Stimulated activated CD4-positive, alpha-beta T cell treated with anti-CD3 and anti-CD28 coated beads, Interleukin-2, amount 100 ng/mL, for 48 hours (primary cell): ENCODE measurements at regions not wholly inside any gene's neighbourhood (a gene's known extent, or its start where the extent isn't known, plus 50 kb on each side); places are given as distances from the start of the nearest gene placed in this dataset.

Experiments used
- DNase-seq, 2 donors: peaks; one replicate each; pipeline ENCODE4 v3.0.0-alpha.2; 2020

DNA sequence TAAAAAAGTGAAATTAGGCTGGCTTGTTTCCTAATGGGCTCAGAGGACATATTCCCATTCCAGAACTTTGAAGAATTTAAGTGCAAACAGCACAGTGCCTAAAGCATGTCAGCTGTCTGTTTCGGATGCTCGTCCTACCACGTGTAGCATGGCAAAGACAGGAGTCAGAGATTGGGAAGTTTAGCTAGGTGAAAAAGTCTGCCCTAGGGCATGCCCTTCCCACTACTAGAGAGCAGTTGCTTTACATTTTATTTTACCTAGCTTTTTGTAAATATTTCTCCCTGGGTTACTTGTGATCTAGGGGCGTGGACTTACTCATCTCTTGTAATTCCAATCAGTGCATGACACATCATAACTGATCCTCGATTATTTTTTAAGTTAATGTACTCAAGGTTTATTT, 111.1 kb downstream of the LMO4 start:
- no peak for DNase-seq

DNA sequence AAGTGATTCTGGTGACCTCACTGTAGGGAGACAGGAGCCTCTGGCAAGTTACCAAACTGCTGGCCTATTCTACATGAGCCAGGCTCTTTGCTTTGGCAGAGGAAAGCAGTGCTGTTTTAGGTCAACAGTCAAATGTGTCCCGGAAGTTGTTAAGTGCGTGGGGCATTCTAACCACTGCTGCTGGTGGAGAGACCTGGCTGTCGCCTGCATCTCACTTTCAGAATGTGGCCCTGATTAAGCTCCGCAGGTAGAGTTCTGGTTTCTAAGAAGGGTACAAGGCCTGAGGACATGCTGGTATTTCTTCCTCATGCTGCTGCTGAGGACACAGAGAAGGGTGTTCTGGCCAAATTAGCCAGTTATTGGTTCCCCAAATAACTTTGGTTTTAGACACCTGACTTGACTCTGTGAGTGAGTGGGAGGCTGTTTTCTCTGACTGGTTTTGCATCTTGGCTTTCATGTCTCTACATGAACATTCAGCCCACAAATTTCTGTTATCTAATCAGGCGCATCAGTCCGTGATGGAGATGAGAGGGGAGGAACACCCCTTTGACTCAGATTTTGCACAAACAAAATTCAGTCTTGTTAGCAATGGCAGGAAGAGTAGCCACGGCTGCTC, 120.8 kb downstream of the LMO4 start:
- peak; percentile 5 to 18 for DNase-seq

DNA sequence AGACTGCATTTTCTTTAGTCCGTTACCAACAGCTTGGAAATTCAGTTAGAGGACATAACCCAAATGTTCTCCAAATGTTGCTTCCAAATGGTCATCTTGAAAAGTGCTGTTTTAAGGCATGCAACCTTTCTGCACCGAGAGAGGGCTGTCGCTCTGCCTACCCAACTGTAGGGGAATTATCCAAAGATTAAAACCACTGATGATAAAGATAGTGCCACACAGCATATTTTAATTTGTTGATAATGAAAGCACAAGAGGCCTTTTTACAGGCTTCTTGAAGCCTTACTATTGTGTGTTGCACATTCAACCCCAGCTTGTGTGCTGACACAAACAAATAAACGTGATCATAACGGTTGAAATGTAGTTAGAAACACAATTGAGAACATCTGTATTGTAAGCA, 121.5 kb downstream of the LMO4 start:
- no peak for DNase-seq

DNA sequence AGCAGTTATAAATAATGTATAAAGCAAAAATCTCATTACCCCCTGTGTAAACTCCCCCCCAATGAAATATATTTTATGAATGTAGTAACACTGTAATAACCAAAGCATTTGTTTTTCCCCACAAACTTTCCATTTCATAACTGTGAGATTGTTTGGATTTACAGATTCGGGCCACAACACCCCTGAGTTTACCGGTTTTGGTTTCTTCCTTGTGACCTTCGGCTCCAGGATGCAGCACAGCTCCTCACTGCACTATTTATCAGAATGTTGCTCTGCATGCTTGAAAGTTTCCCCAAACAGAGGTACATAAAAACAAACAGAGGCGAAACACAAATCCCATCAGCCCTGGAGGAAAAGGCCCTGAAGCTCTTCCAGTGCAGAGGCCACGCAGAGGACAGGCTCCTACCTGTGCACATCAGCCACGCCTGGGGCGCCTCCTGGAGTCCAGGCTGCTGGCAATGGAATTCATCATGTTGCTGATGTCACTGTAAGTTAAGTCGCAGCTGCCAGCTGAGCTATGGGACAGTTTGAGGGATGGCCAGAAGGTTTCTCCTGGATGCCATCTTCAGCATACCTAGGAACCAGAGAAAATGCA, 122.0 kb downstream of the LMO4 start:
- DNase-seq = no peak

DNA sequence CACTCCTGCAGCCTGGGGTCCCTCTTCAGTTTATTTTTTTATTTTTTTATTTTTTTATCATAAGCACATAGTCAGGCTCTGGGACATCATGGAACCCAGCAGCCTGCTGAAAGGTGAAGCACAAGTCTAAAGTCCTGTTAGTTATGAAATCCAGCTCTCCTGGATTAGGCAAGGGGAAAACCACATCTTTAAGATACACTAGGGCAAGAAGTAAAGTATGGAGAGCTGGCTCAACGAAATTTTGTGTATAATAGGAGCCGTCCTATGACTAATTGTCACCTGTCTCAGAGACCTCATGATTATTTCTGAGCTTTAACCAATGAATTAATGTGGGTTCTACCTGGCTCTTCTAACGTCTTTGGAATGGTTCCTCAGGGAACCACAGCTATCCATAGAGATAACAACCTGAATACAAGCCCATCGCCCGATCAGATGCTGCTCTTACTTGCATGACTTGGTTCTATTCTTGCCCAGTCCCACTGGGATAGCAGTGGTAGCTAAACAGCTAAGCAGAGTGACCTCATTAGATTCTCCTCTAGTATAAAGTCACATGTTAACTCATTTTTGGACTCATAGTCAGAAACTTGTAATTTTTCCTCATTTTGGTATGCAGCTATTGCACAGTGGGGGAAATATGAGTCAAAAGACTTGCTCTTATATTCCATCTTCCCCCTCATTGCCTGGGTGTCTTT, 122.7 kb downstream of the LMO4 start:
- no peak for DNase-seq

- DNase-seq = no peak
These were observed 124.0 kb downstream of the LMO4 start for GRCh38 chr1:87452648-87453047.

GRCh38 chr1:87457408-87457807, 128.7 kb downstream of the LMO4 start:
- no peak for DNase-seq

- DNase-seq = no peak
These were observed 134.2 kb downstream of the LMO4 start for GRCh38 chr1:87462894-87463293.

DNA sequence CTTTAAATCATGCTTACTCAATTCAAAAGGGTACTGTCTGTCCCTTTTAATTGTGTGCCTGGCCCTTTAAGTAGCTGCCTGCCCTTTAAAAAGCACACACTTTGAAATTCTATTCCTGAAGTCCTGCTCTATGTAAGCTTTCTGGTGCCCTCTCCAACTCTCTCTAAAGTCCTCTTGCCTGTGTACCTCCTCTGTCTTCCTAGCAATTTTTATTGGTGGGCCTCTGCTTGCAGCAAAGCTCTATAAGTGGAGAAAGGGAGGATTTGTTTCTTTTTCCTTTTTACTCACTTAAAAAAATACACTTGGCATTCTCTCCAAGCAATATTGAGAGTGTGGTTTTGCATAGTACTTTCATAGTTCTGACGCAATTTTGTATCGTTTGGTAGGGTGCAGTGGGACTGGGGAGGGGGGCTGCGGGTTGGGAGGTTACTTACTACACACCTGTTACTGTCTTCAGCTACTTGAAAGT, 135.4 kb downstream of the LMO4 start:
- no peak for DNase-seq

DNA sequence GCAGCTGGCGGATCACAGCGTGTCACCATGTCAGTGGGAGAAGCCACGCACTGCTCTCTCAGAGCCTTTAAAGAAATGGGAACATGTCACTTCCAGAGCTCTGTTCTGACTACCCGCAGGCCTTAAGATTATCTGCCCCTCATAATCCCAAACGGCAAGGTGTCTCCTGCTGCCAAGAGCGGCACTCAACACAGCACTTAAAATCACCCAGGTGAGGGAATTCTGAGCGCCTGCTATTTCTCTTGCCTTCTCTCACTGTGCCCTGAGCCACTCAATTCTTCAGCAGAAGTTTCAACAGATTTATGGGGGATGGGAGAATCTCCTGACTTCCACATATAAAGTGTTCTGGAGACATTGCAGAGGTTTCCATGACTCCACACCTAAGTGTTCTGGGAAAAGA, 137.9 kb downstream of the LMO4 start:
- no peak for DNase-seq

DNA sequence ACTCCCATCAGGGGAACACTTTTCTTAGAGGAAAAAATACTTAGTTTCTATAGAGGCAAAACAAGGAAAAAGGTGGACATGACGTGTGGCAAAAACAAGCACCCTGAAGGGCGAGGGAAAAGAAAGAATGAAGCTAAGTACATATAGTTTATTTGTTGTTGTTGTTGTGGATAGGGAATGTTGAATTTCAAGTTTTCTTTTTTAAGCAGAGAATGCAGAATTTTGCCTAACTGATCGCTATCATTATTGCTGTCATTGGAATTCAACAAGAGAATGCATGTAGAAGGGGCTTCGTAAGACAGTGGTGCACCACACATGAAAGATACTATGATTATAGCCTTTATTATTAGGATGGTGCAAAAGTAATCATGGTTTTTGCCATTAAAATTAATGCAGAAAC, 144.0 kb downstream of the LMO4 start:
- DNase-seq = no peak

- DNase-seq = no peak
These were observed 144.6 kb downstream of the LMO4 start for GRCh38 chr1:87473203-87473661.

- DNase-seq = no peak
These were observed 145.4 kb downstream of the LMO4 start for GRCh38 chr1:87474098-87474497.

DNA sequence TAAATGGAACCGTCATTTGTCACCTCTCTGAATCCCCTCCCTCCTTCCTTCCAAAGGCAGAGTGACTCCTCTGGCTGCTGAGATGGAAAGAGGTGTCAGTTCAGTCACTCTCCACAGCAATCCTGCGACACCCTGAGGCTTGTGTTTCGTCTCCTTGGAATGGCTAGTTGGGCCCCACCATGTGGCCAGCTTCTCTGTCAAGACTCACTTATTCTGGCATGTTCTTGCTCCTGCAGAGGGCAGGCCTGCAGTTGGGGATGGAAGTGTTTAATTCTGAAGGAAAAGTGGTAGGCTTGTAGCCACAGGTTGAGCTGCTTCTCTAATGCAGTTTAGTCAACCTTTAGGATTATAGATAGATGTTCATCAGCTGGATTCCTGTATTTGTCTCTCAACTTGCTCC, 149.6 kb downstream of the LMO4 start:
- no peak for DNase-seq

- no peak for DNase-seq
These were observed 166.5 kb downstream of the LMO4 start for GRCh38 chr1:87495147-87495546.

GRCh38 chr1:87495870-87496269, 167.2 kb downstream of the LMO4 start:
- no peak for DNase-seq

- DNase-seq = no peak
These were observed 168.9 kb downstream of the LMO4 start for GRCh38 chr1:87497380-87498203.

- no peak for DNase-seq
These were observed 173.1 kb downstream of the LMO4 start for GRCh38 chr1:87501738-87502137.

DNA sequence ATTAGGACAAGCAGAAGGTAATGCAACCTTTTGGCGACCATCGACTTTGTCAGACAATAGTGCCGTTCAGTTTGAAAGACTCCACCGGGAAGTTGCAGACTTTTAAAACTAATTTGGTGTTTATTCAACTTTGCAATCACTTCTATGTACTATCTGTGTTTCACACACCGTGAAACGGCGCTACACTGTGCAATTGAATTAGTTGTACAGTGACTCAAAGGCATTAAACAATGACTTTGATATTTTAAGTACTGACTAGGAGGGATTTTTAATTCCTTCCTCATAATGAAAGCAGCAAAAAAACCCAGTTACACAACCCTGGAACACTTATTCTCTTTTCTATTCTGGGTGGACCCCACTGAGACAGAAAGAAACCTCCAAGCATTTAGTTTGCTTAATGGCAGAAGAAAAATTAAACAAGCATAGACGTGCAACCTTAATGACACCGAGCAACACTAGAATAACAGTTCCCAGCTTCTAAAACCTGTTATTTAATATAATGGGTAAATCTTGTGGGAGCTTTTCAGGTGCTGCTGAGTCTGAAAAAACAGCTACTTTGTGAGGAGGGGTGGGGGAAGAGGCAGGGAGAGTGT, 176.8 kb downstream of the LMO4 start:
- DNase-seq = no peak

GRCh38 chr1:87506147-87506546, 177.5 kb downstream of the LMO4 start:
- DNase-seq = no peak

DNA sequence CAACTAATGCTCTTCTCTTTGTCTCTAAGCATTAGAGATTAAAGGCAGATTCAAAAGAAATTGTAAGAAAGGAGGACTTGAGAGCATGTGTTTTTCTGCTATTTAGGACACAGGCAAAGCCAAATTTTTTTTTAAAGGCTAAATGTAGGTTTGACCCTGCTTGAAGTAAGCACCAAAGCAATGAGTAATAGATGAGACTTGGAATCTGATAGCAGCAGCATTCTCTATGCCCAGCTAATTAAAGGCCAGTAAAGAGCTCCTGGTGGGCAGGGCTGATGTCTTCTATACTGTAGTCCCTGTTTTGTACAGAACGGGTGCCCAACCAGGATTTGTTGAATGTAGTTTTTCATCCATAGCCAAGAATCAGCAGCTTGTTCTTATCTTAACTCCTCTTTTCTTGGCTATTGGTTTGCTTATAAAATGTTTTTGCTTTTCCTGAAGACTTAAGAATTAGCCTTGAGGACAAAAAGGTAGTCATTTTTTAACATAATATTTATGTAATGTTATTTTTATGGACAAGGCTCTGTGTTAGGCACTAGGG, 179.6 kb downstream of the LMO4 start:
- DNase-seq = no peak

GRCh38 chr1:87510540-87510939, 181.9 kb downstream of the LMO4 start:
- DNase-seq = no peak

DNA sequence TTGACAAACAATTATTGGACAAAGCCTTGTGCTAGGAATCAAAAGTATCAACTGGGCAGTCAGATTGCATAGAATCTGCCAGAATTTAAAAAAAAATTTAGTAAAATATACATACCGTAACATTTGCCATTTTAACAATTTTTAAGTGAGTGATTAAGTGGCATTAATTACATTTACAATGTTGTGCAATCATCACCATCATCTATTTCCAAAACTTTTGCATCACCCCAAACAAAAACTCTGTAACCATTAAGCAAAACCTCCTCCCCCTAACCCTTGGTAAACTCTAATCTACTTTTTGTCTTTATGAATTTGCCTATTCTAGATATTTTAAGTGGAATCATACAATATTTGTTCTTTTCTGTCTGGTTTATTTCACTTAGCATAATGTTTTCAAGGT, 182.8 kb downstream of the LMO4 start:
- no peak for DNase-seq
